ENCODE measurements at regions not wholly inside any gene's neighbourhood (a gene's known extent, or its start where the extent isn't known, plus 50 kb on each side); places are given as distances from the start of the nearest gene placed in this dataset.

DNA sequence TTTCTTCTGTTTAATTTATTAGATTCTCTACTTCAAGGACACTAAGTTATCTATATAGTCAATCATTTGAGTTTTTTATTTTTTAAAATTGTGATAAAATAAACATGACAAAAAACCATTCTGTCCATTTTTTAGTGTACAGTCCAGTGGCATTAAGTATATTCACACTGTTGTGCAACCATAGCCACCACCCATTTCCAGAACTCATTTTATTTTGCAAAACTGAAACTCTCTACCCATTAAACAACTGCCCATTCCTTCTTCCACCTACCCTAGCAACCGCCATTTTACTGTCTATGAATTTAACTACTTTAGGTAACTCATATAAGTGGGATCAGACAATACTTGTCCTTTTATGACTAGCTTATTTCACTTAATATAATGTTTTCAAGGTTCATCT, 275.6 kb downstream of the SH3GL2 start:
- Histone ChIP-seq H3K9me3 (ENCODE audit: insufficient read depth, low read depth, low read length) (no peaks in the 10 kb centered on the region), H3K79me2 (ENCODE audit: insufficient read depth, low read length) (no peaks in the 10 kb centered on the region), H4K20me1 (ENCODE audit: insufficient read depth, low read length) (no peaks in the 10 kb centered on the region), H3K4me1 (ENCODE audit: insufficient read depth, low read length) (no peaks in the 10 kb centered on the region), H3K27ac (ENCODE audit: low read depth, low read length) (no peak overlapping the region), H3K9ac (ENCODE audit: low read length) (no peak overlapping the region), H3K4me3 (ENCODE audit: insufficient read depth, low read depth, low read length) (no peak overlapping the region), H2AFZ (ENCODE audit: low read depth, low read length) (no peak overlapping the region), H3K36me3 (ENCODE audit: insufficient read depth, low read length) (no peaks in the 10 kb centered on the region), H3K4me2 (ENCODE audit: low read length) (no peak overlapping the region), H3K27me3 (ENCODE audit: insufficient read depth, low read length) (no peaks in the 10 kb centered on the region)
- FAIRE-seq (no peak), DNase-seq (ENCODE audit: low read depth) (no peak)
- Mint-ChIP-seq H3K36me3 (ENCODE audit: low read depth, unreplicated experiment) (no peaks in the 10 kb centered on the region), H3K4me3 (ENCODE audit: unreplicated experiment) (no peak overlapping the region), H3K4me1 (ENCODE audit: low read depth, unreplicated experiment) (no peaks in the 10 kb centered on the region), H3K27me3 (ENCODE audit: low read depth, unreplicated experiment) (peaks cover 3% of the 10 kb centered on the region), H3K9me3 (ENCODE audit: unreplicated experiment) (no peaks in the 10 kb centered on the region), H3K27ac (ENCODE audit: unreplicated experiment) (no peak overlapping the region)
- no peak for TF ChIP-seq CTCF (IDR thresholded peaks at IDR 0.05; ENCODE audit: insufficient read depth, low read depth, low read length)

DNA sequence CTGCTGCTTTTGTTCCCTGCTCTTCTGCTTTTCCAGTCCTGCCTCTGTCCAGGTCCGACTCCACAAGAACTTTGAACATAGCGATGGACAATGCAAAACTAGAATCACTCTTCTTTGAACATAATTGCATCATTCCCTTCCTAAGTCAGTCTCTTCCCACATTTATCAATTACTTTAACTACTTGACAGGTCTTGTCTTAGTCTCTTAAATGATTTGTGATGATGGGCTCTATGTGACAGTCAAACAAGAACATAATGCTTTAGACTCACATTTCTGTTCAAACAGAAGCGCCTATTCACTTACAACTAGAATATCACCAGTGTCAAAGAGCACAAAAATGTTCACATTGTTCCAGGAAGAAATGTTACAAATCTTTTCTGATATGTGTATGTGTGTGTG, 278.1 kb downstream of the SH3GL2 start:
- no peak overlapping the region for H3K4me3 ChIP-seq (ENCODE audit: insufficient read depth, low read depth, low read length)
- no peaks in the 10 kb centered on the region for H3K36me3 Mint-ChIP-seq (ENCODE audit: low read depth, unreplicated experiment)
- TF ChIP-seq CTCF (IDR thresholded peaks at IDR 0.05; ENCODE audit: insufficient read depth, low read depth, low read length) (no peak), EZH2 (IDR thresholded peaks at IDR 0.05; ENCODE audit: insufficient read depth, low read length) (no peak)
- no peaks in the 10 kb centered on the region for H4K20me1 ChIP-seq (ENCODE audit: insufficient read depth, low read length)
- no peak overlapping the region for H3K9ac ChIP-seq (ENCODE audit: low read length)
- H3K27me3 ChIP-seq (ENCODE audit: insufficient read depth, low read length): no peaks in the 10 kb centered on the region
- H3K27me3 Mint-ChIP-seq (ENCODE audit: low read depth, unreplicated experiment): peaks cover 3% of the 10 kb centered on the region
- H3K27ac ChIP-seq (ENCODE audit: low read depth, low read length): no peak overlapping the region
- no peaks in the 10 kb centered on the region for H3K4me1 ChIP-seq (ENCODE audit: insufficient read depth, low read length)
- no peaks in the 10 kb centered on the region for H3K4me1 Mint-ChIP-seq (ENCODE audit: low read depth, unreplicated experiment)
- FAIRE-seq: no peak
- H3K79me2 ChIP-seq (ENCODE audit: insufficient read depth, low read length): no peaks in the 10 kb centered on the region
- DNase-seq (ENCODE audit: low read depth): no peak
- no peaks in the 10 kb centered on the region for H3K36me3 ChIP-seq (ENCODE audit: insufficient read depth, low read length)
- no peaks in the 10 kb centered on the region for H3K9me3 ChIP-seq (ENCODE audit: insufficient read depth, low read depth, low read length)
- no peak overlapping the region for H3K27ac Mint-ChIP-seq (ENCODE audit: unreplicated experiment)
- no peak overlapping the region for H3K4me2 ChIP-seq (ENCODE audit: low read length)
- H3K9me3 Mint-ChIP-seq (ENCODE audit: unreplicated experiment): no peaks in the 10 kb centered on the region
- H3K4me3 Mint-ChIP-seq (ENCODE audit: unreplicated experiment): no peak overlapping the region
- no peak overlapping the region for H2AFZ ChIP-seq (ENCODE audit: low read depth, low read length)

GRCh38 chr9:17859228-17859627, 280.4 kb downstream of the SH3GL2 start:
- H3K4me1 ChIP-seq (ENCODE audit: insufficient read depth, low read length): no peaks in the 10 kb centered on the region
- H3K4me3 ChIP-seq (ENCODE audit: insufficient read depth, low read depth, low read length): no peak overlapping the region
- FAIRE-seq (no peak), DNase-seq (ENCODE audit: low read depth) (no peak)
- no peaks in the 10 kb centered on the region for H3K9me3 ChIP-seq (ENCODE audit: insufficient read depth, low read depth, low read length)
- no peak overlapping the region for H3K27ac ChIP-seq (ENCODE audit: low read depth, low read length)
- H3K36me3 ChIP-seq (ENCODE audit: insufficient read depth, low read length): no peaks in the 10 kb centered on the region
- Mint-ChIP-seq H3K9me3 (ENCODE audit: unreplicated experiment) (no peaks in the 10 kb centered on the region), H3K4me3 (ENCODE audit: unreplicated experiment) (no peak overlapping the region), H3K27ac (ENCODE audit: unreplicated experiment) (no peak overlapping the region), H3K4me1 (ENCODE audit: low read depth, unreplicated experiment) (no peaks in the 10 kb centered on the region), H3K27me3 (ENCODE audit: low read depth, unreplicated experiment) (peaks cover 3% of the 10 kb centered on the region), H3K36me3 (ENCODE audit: low read depth, unreplicated experiment) (no peaks in the 10 kb centered on the region)
- no peak overlapping the region for H2AFZ ChIP-seq (ENCODE audit: low read depth, low read length)
- TF ChIP-seq CTCF (IDR thresholded peaks at IDR 0.05; ENCODE audit: insufficient read depth, low read depth, low read length) (no peak), EZH2 (IDR thresholded peaks at IDR 0.05; ENCODE audit: insufficient read depth, low read length) (no peak)
- H4K20me1 ChIP-seq (ENCODE audit: insufficient read depth, low read length): no peaks in the 10 kb centered on the region
- H3K9ac ChIP-seq (ENCODE audit: low read length): no peak overlapping the region
- H3K79me2 ChIP-seq (ENCODE audit: insufficient read depth, low read length): no peaks in the 10 kb centered on the region
- no peak overlapping the region for H3K4me2 ChIP-seq (ENCODE audit: low read length)
- no peaks in the 10 kb centered on the region for H3K27me3 ChIP-seq (ENCODE audit: insufficient read depth, low read length)

All from astrocyte (in vitro differentiated cells and primary cell).